Fibroblast of lung (primary cell): ENCODE measurements at regions not wholly inside any gene's neighbourhood (a gene's known extent, or its start where the extent isn't known, plus 50 kb on each side); places are given as distances from the start of the nearest gene placed in this dataset.

Experiments used
- EZH2 ChIP-seq: IDR thresholded peaks from 2 replicates; pipeline ENCODE4 v1.5.1; 2012; ENCODE audit warnings: low read length, control low read depth, mild to moderate bottlenecking; ENCODE audit errors: missing control alignments
- TF ChIP-seq, protein P1 (sequence below), 2 donors: IDR thresholded peaks in 1 of 2; conservative IDR thresholded peaks in 1 of 2; 1 replicate in 1 of 2; 2 replicates in 1 of 2; pipeline ENCODE4 v1.5.1; 2011 to 2012; ENCODE audit warnings: low read length in 2 of 2, control low read depth in 1 of 2, inconsistent platforms in 1 of 2, low read depth in 1 of 2, mild to moderate bottlenecking in 1 of 2

DNA sequence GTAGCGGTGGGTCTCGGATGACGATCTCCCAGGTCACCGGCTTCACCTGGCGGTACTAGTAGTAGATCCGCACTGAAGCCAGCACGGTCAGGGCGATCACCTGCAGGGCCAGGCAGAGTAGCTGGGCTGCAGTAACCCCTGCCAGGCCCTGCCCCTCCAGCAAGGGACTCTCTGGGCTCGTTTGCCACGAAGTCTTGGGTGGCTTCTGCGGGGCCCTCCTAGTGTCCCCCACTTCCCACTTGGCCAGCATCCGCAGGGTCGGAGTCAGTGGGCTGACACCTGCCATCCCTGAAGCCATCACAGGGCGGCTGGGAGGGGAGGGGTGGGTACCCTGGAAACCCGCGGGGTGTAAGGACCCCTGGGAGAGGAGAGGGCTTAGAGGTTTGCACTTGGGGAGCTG is 214.0 kb downstream of the OR4C45 start:
- TF ChIP-seq, protein P1, sequence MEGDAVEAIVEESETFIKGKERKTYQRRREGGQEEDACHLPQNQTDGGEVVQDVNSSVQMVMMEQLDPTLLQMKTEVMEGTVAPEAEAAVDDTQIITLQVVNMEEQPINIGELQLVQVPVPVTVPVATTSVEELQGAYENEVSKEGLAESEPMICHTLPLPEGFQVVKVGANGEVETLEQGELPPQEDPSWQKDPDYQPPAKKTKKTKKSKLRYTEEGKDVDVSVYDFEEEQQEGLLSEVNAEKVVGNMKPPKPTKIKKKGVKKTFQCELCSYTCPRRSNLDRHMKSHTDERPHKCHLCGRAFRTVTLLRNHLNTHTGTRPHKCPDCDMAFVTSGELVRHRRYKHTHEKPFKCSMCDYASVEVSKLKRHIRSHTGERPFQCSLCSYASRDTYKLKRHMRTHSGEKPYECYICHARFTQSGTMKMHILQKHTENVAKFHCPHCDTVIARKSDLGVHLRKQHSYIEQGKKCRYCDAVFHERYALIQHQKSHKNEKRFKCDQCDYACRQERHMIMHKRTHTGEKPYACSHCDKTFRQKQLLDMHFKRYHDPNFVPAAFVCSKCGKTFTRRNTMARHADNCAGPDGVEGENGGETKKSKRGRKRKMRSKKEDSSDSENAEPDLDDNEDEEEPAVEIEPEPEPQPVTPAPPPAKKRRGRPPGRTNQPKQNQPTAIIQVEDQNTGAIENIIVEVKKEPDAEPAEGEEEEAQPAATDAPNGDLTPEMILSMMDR (conservative IDR thresholded peaks at IDR 0.05 in 1 of 2, IDR thresholded peaks at IDR 0.05 in 1 of 2; ENCODE audit: low read depth in 1 of 2, low read length in 2 of 2): no peak
- no peak for TF ChIP-seq EZH2
